ENCODE measurements at regions not wholly inside any gene's neighbourhood (a gene's known extent, or its start where the extent isn't known, plus 50 kb on each side); places are given as distances from the start of the nearest gene placed in this dataset.

DNA sequence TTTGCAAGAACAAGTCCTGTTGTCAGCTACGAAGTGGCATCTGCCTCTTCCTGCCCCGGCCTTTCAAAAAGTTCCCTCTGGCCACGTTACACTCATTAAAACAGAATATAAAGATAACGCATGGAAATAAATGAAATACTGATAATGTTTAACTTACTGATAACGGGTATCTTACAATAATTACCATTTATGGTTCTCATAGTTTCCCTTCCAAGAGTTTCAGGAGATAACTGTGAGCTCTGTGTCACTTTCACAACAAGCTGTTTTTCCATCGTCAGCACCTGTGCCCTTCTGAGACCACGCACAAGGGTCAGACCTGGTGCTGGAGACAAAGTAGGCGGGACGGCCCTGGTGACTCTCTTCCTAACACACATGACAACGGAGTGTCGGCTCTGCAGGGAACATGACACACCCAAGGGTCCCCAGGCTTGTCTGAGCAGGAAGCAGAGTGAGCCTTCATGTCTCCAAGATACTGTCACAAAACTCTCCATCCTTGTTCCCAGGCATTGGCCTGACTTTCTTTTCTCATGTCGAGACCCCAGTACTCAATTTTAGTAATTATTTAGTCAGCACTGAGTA, 86.2 kb upstream of the THBS2 start:
- Histone ChIP-seq H3K27ac (ENCODE audit: low read length, poor library complexity, severe bottlenecking) (no peak overlapping the region), H4K91ac (ENCODE audit: low read length) (no peak overlapping the region), H3K27me3 (ENCODE audit: control insufficient read depth in 1 of 2, insufficient read depth in 1 of 2, low read length in 2 of 2) (no peaks in the 10 kb centered on the region), H3K4me3 (ENCODE audit: insufficient read depth in 1 of 2, low read depth in 1 of 2, low read length in 2 of 2) (no peak overlapping the region), H3K14ac (ENCODE audit: low read length in 2 of 2) (no peak overlapping the region), H3K36me3 (ENCODE audit: control insufficient read depth in 1 of 2, insufficient read depth in 2 of 2, low read depth in 1 of 2, low read length in 2 of 2) (no peaks in the 10 kb centered on the region), H2BK120ac (ENCODE audit: low read depth, low read length) (no peak overlapping the region), H3K4me2 (ENCODE audit: low read length, poor library complexity, severe bottlenecking) (no peak overlapping the region), H2BK12ac (ENCODE audit: low read length in 2 of 2) (no peak overlapping the region), H3K4ac (ENCODE audit: low read depth in 1 of 2, low read length in 2 of 2) (no peak overlapping the region), H3K79me1 (replicated peaks; ENCODE audit: low read length, poor library complexity, severe bottlenecking) (no peaks in the 10 kb centered on the region), H3K23ac (ENCODE audit: low read length in 2 of 2) (no peak overlapping the region), H4K8ac (ENCODE audit: low read length) (no peak overlapping the region), H3K9me3 (ENCODE audit: control insufficient read depth, low read length) (no peaks in the 10 kb centered on the region), H2BK5ac (ENCODE audit: low read depth, low read length, poor library complexity, severe bottlenecking) (no peak overlapping the region), H3K4me1 (ENCODE audit: control insufficient read depth, insufficient read depth, low read depth, low read length) (peaks cover 3% of the 10 kb centered on the region), H2AFZ (ENCODE audit: low read depth, low read length) (no peak overlapping the region), H2BK15ac (ENCODE audit: low read depth, poor library complexity, severe bottlenecking) (no peak overlapping the region), H2AK5ac (ENCODE audit: low read length, severe bottlenecking) (no peak overlapping the region), H3K18ac (ENCODE audit: low read depth in 1 of 2, low read length in 2 of 2) (no peak overlapping the region), H3K9ac (ENCODE audit: low read length) (no peak overlapping the region)
- no peak for DNase-seq
- WGBS: 93% methylated on average over 8 of the region's 12 CpGs

DNA sequence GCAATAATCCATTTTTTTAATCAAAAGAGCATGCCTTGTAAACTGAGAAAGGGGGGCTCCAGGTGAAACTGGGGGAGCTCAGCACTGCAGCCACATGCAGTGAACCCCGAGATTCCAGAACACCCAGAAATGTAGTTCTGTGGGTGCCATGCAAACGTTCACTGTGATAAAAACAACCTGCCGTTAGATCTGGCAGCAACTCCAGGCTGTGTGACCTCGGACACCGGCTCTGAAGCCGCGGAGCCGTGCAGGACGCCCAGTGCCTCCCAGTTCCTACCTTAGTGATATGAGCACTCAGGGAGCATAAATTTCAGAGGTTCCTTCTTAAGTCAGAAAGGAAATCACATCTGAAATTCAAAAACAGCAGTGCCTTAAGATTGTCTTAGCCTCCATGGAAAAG, 85.4 kb upstream of the THBS2 start:
- no peak overlapping the region for H3K18ac ChIP-seq (ENCODE audit: low read depth in 1 of 2, low read length in 2 of 2)
- H3K27ac ChIP-seq (ENCODE audit: low read length, poor library complexity, severe bottlenecking): no peak overlapping the region
- no peak for DNase-seq
- H3K23ac ChIP-seq (ENCODE audit: low read length in 2 of 2): no peak overlapping the region
- no peaks in the 10 kb centered on the region for H3K27me3 ChIP-seq (ENCODE audit: control insufficient read depth in 1 of 2, insufficient read depth in 1 of 2, low read length in 2 of 2)
- no peak overlapping the region for H3K4me2 ChIP-seq (ENCODE audit: low read length, poor library complexity, severe bottlenecking)
- H2BK12ac ChIP-seq (ENCODE audit: low read length in 2 of 2): no peak overlapping the region
- no peak overlapping the region for H4K91ac ChIP-seq (ENCODE audit: low read length)
- no peak overlapping the region for H3K4me3 ChIP-seq (ENCODE audit: insufficient read depth in 1 of 2, low read depth in 1 of 2, low read length in 2 of 2)
- no peak overlapping the region for H4K8ac ChIP-seq (ENCODE audit: low read length)
- no peak overlapping the region for H2BK15ac ChIP-seq (ENCODE audit: low read depth, poor library complexity, severe bottlenecking)
- H2BK120ac ChIP-seq (ENCODE audit: low read depth, low read length): no peak overlapping the region
- H3K79me1 ChIP-seq (replicated peaks; ENCODE audit: low read length, poor library complexity, severe bottlenecking): no peaks in the 10 kb centered on the region
- H2AK5ac ChIP-seq (ENCODE audit: low read length, severe bottlenecking): no peak overlapping the region
- H3K9ac ChIP-seq (ENCODE audit: low read length): no peak overlapping the region
- no peaks in the 10 kb centered on the region for H3K36me3 ChIP-seq (ENCODE audit: control insufficient read depth in 1 of 2, insufficient read depth in 2 of 2, low read depth in 1 of 2, low read length in 2 of 2)
- no peak overlapping the region for H2BK5ac ChIP-seq (ENCODE audit: low read depth, low read length, poor library complexity, severe bottlenecking)
- no peak overlapping the region for H3K14ac ChIP-seq (ENCODE audit: low read length in 2 of 2)
- H3K4me1 ChIP-seq (ENCODE audit: control insufficient read depth, insufficient read depth, low read depth, low read length): no peaks in the 10 kb centered on the region
- H2AFZ ChIP-seq (ENCODE audit: low read depth, low read length): no peak overlapping the region
- H3K9me3 ChIP-seq (ENCODE audit: control insufficient read depth, low read length): no peaks in the 10 kb centered on the region
- 80% methylated on average over 9 of the region's 9 CpGs for WGBS
- H3K4ac ChIP-seq (ENCODE audit: low read depth in 1 of 2, low read length in 2 of 2): no peak overlapping the region

DNA sequence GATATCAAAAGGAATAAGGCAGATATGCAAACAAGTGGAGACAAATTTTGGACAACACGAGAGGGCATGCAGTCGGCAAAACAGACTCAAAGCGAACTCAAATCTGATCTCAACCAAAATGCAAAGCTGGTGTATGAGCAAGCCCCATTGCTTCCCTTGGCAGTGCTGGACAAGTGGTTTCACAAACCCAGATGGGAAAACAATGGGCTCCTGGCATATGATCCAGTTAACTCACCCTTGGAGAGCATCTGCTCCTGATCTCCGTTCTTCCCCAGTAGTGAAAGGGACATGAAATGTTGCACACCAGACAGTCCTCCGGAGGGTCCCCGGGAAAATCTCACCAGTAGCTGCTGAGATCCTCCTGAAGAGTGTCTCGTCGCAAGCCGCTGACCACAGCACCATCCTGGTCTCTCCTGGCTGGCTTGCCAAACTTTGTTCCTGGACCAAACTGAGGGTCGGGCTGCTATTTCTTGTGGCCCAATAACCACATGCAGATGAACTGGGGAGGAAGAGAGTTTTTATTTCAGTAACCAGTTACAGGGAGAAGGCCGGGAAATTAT, 84.3 kb upstream of the THBS2 start:
- H2BK120ac ChIP-seq (ENCODE audit: low read depth, low read length): no peak overlapping the region
- no peaks in the 10 kb centered on the region for H3K36me3 ChIP-seq (ENCODE audit: control insufficient read depth in 1 of 2, insufficient read depth in 2 of 2, low read depth in 1 of 2, low read length in 2 of 2)
- no peak overlapping the region for H4K91ac ChIP-seq (ENCODE audit: low read length)
- no peak overlapping the region for H4K8ac ChIP-seq (ENCODE audit: low read length)
- H3K23ac ChIP-seq (ENCODE audit: low read length in 2 of 2): no peak overlapping the region
- H2BK15ac ChIP-seq (ENCODE audit: low read depth, poor library complexity, severe bottlenecking): no peak overlapping the region
- no peak for DNase-seq
- H3K79me1 ChIP-seq (replicated peaks; ENCODE audit: low read length, poor library complexity, severe bottlenecking): no peaks in the 10 kb centered on the region
- H3K18ac ChIP-seq (ENCODE audit: low read depth in 1 of 2, low read length in 2 of 2): no peak overlapping the region
- WGBS: 84% methylated on average over 9 of the region's 11 CpGs
- H3K4me3 ChIP-seq (ENCODE audit: insufficient read depth in 1 of 2, low read depth in 1 of 2, low read length in 2 of 2): no peak overlapping the region
- no peaks in the 10 kb centered on the region for H3K27me3 ChIP-seq (ENCODE audit: control insufficient read depth in 1 of 2, insufficient read depth in 1 of 2, low read length in 2 of 2)
- H3K4ac ChIP-seq (ENCODE audit: low read depth in 1 of 2, low read length in 2 of 2): no peak overlapping the region
- H3K4me1 ChIP-seq (ENCODE audit: control insufficient read depth, insufficient read depth, low read depth, low read length): no peaks in the 10 kb centered on the region
- H2BK12ac ChIP-seq (ENCODE audit: low read length in 2 of 2): no peak overlapping the region
- no peak overlapping the region for H2BK5ac ChIP-seq (ENCODE audit: low read depth, low read length, poor library complexity, severe bottlenecking)
- H2AFZ ChIP-seq (ENCODE audit: low read depth, low read length): no peak overlapping the region
- no peak overlapping the region for H3K4me2 ChIP-seq (ENCODE audit: low read length, poor library complexity, severe bottlenecking)
- no peak overlapping the region for H3K9ac ChIP-seq (ENCODE audit: low read length)
- H3K9me3 ChIP-seq (ENCODE audit: control insufficient read depth, low read length): no peaks in the 10 kb centered on the region
- H2AK5ac ChIP-seq (ENCODE audit: low read length, severe bottlenecking): no peak overlapping the region
- no peak overlapping the region for H3K14ac ChIP-seq (ENCODE audit: low read length in 2 of 2)
- no peak overlapping the region for H3K27ac ChIP-seq (ENCODE audit: low read length, poor library complexity, severe bottlenecking)

DNA sequence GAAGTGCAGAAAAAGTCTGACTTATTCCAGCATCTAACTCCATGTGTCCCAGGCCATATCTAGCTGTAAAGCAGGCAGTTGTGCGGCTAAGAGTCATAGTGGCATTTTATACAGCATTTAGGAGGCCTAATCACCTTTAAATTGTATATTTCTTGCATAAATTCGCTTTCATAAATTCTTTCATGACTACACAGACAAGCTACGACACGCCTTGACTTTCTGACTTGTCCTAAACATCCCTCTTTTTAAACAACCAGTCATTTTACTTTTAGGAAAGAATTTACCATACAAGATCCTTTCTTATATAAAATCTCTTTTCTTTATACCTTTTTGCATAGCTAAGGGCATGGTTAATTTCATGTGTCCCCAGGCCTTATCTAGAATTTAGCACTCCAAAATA, 81.7 kb upstream of the THBS2 start:
- 73% methylated on average over 4 of the region's 4 CpGs for WGBS
- Histone ChIP-seq H3K4me2 (ENCODE audit: low read length, poor library complexity, severe bottlenecking) (no peak overlapping the region), H3K79me1 (replicated peaks; ENCODE audit: low read length, poor library complexity, severe bottlenecking) (no peaks in the 10 kb centered on the region), H3K36me3 (ENCODE audit: control insufficient read depth in 1 of 2, insufficient read depth in 2 of 2, low read depth in 1 of 2, low read length in 2 of 2) (no peaks in the 10 kb centered on the region), H3K27me3 (ENCODE audit: control insufficient read depth in 1 of 2, insufficient read depth in 1 of 2, low read length in 2 of 2) (no peaks in the 10 kb centered on the region), H4K91ac (ENCODE audit: low read length) (no peak overlapping the region), H2BK5ac (ENCODE audit: low read depth, low read length, poor library complexity, severe bottlenecking) (no peak overlapping the region), H2AFZ (ENCODE audit: low read depth, low read length) (no peak overlapping the region), H3K4ac (ENCODE audit: low read depth in 1 of 2, low read length in 2 of 2) (no peak overlapping the region), H2BK12ac (ENCODE audit: low read length in 2 of 2) (no peak overlapping the region), H4K8ac (ENCODE audit: low read length) (no peak overlapping the region), H3K23ac (ENCODE audit: low read length in 2 of 2) (no peak overlapping the region), H3K4me3 (ENCODE audit: insufficient read depth in 1 of 2, low read depth in 1 of 2, low read length in 2 of 2) (no peak overlapping the region), H3K18ac (ENCODE audit: low read depth in 1 of 2, low read length in 2 of 2) (no peak overlapping the region), H3K9me3 (ENCODE audit: control insufficient read depth, low read length) (no peaks in the 10 kb centered on the region), H3K4me1 (ENCODE audit: control insufficient read depth, insufficient read depth, low read depth, low read length) (no peaks in the 10 kb centered on the region), H3K9ac (ENCODE audit: low read length) (no peak overlapping the region), H3K27ac (ENCODE audit: low read length, poor library complexity, severe bottlenecking) (no peak overlapping the region), H3K14ac (ENCODE audit: low read length in 2 of 2) (no peak overlapping the region), H2AK5ac (ENCODE audit: low read length, severe bottlenecking) (no peak overlapping the region), H2BK120ac (ENCODE audit: low read depth, low read length) (no peak overlapping the region), H2BK15ac (ENCODE audit: low read depth, poor library complexity, severe bottlenecking) (no peak overlapping the region)
- DNase-seq: no peak

Measured in mesenchymal stem cell (in vitro differentiated cells and primary cell).